NCI-H1694 (cell line): ENCODE measurements at regions not wholly inside any gene's neighbourhood (a gene's known extent, or its start where the extent isn't known, plus 50 kb on each side); places are given as distances from the start of the nearest gene placed in this dataset.
"Not testable (repeated sequence)": the region's sequence is repeated elsewhere in the genome, so short reads cannot be mapped to it uniquely, and the experiment has no call there.

Experiments
- DNase-seq: peaks from one replicate; lab custom pipeline; 2025; lab: John Stamatoyannopoulos, UW

DNA sequence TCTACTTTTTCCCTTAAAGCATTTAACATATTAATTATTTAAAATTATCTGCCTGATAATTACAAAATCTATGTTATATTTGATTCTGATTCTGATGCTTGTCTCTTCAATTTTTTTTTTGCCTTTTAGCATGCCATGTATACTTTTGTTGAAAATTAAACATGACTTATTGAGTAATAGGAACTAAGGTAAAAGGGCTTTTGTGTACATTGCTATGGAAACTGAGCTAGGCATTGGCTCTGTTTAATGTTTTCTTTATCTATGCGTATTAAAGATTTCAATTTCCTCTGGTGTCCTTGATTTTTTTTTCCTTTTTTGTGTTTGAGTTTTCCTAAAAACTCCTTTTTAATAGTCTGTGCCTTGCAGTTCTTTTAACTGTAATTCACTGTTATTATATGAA lies 805.2 kb downstream of the DHX35 start:
- DNase-seq, result no peak

DNA sequence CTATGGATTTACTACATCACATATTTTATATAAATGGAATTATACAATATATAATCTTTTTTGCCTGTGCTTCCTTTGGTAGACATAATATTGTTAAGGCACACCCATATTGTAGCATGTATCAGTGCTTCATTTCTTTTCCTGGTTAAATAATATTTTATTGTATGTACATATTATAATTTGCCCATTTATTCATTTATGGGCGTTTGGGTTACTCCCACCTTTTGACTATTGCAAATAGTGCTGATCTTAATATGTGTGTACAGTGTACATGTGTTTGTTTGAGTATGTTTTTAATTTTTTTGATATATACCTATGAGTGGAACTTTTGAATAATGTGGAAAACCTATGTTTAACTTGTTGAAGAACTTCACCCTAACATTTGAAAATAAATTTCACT lies 804.2 kb downstream of the DHX35 start:
- no peak for DNase-seq

DNA sequence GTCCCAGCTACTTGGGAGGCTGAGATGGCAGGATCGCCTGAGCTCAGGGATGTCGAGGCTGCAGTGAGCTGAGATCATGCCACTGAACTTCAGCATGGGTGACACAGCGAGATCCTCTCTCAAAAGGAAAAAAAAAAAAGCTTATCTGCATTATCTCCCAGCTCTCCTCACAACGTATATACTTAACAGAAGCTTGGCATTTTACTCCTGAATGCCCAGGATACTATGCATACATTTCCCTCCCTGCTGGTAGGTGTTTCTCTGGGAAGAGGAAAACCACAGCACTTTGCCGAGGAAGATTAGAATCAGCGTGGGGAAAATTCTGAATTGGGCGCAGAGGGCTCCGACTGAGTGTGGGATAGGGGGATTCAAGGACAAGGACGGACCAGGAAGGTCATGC lies 800.6 kb downstream of the DHX35 start:
- DNase-seq, result no peak

DNA sequence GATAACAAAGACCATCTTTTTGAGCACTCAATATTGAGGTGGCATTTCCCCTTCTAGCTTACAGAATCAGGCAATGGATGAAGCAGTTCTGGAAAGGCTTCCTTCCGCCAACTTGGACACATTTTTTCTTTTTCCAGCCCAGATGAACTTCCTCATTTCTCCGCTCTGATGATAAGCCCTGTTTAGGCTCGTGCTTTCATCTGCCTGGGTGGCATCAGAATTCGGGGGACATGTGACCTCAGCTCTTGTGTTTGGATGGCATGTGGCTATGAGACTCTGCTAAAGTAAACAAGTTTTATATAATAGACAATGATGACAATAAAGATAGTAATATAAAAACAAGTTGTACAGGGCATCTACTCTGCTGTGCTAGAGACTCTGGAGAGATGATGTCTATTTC lies 796.7 kb downstream of the DHX35 start:
- DNase-seq, result no peak

DNA sequence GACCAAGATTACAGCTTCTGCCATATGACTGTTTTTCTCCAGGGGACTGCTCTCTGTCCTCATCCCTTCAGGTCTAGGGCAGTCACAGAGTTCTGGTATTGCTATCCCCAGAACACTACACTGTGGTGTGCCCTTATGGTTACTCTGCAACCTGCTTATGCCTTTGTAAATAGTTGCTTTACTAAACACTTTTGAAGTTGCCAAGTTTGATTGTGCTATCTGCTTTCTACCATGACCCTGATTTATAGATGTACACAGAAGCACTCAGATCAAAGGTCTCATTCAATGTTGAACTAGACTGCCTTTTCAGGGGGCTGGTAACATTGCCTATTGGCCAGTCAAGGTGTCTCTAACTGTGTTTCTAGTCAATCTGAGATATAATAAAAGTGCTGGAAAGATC lies 794.7 kb downstream of the DHX35 start:
- no peak for DNase-seq

DNA sequence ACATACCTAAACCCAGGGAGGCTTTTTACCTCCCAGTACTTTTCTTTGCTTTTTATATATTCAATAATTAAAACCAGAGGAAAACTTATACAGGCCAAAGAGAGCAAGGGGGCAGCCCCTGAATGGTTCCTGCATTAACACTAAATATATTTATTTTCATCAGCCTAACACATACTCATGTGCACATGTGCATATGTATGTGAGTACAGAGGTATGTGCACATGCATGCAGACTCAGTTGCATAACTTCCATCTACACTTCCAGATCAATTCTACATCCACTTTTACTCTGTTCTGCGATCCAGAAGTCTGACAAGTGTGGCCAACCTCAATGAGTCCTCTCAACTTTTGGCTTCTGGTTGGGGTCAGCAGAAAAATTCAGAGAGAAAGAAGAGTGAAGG lies 794.2 kb downstream of the DHX35 start:
- DNase-seq, result no peak

DNA sequence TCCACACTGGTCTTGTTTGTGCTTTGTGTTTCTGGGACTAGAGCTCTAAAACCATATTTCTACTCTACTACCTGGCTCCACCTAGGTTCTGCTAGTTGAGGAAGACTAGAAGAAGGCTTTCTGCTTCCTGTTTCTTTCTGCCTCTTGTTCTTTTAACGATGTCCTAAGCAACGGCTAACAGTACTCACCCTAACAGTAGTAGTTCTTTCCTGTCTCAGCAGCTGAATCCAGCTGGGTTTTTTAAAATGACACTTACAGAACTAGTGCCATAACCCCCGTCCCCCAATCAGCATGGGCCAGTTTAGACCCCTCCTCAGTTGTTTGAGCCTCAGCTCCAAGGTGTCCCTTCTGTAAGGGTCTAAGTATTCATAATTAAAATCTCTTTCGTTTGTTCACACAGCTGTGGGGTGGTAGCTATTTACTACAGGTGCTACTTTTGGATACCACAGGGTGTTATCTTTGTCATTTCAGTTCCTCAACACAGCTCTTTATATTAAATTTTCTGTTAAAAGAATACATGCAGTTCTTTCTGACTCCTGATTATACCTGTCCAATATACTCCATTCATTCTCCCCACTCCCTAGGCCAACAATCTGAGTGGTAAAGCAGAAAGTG lies 790.2 kb downstream of the DHX35 start:
- DNase-seq, result no peak

DNA sequence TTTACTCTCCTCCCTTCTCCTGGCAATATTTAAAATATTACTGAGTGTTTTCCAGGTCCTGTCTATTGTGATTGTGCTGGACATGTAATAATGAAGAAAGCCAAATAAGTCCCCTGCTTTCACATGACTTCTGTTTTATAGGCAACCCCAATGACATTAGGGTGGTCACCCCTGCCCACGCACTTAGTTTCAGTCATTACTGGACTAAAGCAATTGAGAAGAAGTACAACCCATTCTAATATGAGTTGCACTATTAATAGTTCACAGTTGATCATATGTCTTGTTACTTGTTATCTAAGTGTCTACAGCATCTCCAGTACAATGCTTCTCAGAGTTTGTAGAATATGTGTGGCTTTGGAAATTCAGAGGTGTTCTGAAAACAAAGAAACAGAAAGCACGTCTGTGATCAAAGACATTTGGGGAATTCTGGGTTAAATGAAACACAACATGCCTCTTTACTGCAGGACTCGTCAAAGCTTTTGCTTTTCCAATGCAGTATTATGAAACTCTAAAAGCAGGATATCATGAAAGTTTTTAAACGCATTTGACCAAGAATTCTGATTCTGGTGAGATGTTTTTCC lies 789.5 kb downstream of the DHX35 start:
- DNase-seq, result no peak

DNA sequence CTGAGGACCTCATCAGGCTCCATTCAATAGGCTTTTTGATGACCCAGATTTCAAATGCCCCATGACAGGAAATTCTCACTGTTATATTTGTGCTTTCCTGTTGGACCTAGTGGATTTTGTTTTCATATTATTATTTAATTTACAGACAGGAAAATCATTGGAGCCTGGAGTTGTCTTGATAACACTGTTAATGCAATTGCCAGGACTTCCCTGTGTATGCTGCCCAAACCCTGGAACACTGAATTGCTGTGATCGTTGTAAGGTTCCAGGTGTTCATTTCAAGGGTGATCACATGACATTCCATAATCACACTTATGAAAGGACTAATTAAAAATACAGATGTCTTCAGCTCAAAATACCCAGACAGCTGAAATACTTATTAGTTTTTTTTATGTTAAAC lies 783.2 kb downstream of the DHX35 start:
- DNase-seq, result no peak

DNA sequence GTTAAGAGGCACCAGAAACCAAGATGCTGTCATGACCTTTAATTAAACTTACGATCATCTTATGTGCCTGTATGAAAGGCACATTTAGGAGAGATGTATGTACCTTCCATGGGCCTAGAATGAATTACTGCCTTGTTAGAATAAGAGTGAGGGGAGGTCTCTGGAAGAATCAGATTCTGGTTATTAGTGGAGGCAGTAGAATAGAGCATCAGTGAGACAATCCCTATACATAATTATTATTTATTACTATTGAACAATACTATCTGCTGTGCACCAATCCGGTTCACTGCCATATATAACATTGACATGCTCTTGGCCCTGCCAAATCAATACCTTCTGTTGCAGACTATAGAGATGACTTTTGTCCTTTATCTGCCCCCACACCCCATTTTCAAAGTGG lies 776.5 kb downstream of the DHX35 start:
- DNase-seq, result no peak

DNA sequence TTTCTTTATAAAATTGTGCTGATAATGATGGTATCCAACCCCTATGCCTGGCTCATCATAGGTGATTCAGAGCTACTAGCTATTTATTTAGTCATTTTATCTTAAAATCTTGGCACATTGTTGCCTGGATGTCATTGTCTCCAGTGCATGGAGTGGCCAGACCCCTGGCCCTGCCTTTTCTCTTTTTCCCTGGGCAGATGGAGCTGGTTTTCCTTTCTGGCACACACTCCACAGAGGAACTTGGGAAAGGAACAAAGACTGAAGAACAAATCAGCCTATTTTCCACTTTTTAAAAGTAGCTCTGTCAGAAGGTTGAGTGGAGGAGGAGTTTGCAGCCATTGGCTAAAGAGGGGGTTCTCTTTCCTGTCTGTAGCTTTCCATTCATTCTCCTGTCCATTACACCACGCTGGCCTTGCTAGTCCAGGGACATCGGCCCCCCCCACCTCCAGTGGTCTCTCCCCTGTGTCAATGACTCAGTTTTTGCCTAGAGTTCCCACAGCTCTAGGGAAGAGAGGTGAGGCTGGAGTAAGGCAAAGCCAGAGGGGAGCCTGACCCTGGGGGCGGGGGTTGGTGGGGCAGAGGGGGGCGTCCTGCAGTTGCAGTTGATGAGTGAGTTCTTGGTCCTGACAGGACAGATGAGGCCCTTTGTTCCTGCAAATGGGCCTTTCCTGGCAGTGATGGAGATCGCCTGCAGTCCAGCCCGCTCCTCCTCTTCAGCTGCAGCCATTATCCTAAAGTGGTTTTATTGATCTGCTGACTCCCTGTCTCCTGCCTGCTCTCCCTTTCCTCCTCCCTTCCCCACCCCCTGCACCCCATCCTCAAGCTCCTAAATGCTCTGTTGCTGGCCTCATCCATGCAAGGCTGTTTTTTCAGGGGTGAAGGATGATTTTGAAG lies 774.5 kb downstream of the DHX35 start:
- DNase-seq, result no peak

DNA sequence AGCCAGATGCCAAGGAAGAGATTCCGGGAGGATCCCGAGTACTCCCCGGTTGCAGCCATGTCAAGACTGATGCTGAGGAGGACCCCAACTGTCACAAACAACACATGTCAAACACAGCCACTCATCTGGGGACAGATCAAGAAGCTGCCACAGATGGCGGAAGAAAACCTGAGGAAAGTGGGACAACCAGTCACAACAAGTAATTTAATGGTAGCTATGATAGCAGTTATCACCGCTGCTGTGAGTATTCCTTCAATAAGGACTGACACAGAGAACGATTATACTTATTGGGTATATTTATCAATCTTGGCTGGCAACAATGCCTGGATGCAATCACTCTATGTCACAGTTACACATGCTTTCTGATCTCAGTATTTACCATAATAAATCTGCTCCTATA lies 763.4 kb downstream of the DHX35 start:
- not testable (repeated sequence) for DNase-seq

DNA sequence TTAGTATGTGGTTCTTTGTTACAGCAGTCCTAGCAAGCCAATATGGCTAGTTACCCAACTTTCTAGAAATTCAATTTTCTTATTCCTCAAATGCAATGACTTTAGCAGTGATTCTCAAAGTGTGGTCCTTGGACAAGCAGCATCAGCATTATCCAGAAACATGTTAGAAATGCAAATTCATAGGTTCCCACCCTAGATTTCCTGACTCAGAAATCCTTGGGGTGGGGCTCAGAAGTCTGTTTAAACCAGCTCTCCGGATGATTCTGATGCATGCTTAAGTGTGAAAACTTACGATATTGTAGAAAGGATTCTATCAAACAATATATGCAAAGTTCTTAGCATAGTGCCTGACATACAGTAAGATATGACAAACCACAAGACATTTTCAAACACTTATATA lies 757.1 kb downstream of the DHX35 start:
- DNase-seq, result no peak

DNA sequence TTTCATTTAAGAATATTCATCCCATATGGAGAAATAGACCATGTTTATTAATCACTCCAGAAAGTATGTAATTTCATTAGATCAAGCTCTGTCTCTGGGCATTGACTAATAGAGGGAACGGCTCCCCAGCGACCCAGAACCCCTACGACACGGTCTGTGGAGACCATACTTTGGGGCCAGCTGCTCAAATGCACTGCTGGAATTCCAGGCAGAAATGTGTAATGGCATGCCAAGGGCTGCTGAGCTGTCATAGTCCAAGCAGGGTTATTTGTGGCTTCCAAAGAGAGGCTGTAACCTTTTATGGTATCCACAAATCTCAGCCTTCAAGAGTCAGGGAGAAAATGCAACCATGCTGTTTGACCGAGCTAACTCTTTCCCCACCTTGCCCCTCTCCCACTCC lies 755.8 kb downstream of the DHX35 start:
- no peak for DNase-seq

DNA sequence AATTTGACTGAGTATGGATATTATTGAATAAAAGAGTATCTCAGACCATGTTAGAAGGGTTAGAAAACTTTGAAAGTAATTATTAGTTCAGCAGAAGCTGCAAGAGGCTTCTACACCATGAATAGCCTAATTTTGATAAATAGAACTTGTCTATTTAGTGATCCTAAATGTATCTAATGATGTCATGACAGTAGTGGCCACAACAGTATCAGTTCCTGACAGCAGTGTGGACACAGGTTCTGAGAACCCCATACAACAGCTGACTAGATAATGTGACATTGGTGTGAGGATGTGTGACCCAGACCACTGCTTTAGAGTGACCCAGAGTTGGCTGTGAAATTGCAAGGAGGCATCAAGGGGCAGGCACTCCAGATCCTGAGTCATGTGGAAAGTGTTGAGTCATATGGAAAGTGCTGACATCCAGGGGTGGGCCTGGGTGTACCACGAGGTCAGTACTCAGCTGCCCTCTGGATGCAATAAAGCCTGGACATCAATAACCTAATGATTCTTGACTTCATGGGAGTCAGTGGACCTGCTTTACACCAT lies 754.7 kb downstream of the DHX35 start:
- no peak for DNase-seq

DNA sequence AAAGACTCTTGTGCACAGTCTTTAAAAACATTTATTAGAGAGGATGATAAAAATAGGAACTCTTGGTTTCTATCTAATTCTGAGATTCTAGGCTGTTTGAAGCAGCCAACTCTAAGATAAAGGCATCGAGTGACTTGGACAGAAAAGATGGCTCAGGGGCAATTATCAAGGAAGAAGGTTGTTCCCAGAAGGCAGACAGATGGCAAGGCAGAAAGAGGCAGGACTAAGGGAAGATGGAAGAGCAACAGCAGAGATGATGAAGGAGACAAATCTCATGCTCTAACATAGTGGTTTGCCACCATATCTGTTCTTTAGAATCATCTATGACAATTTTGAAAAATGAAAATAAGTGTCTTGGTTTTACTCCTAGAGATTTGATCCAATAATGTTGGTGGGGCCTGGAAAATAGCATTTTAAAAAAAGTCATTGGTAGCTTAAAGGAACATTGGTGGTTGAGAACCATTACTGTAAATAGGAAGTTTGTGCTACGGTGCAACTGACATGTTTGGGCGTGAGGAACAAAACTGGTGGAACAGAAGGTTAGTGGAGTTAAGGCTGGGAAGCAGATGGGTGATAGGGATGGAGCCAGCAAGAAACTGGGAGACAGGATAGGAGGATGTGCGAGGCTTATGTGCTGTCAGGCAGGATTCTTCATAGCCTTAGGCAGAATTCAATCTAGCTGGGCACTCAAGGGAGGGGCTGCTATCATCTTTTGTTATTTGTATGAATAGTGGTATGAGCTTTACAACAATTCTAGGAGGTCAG lies 751.1 kb downstream of the DHX35 start:
- DNase-seq, result peak; percentile 21

DNA sequence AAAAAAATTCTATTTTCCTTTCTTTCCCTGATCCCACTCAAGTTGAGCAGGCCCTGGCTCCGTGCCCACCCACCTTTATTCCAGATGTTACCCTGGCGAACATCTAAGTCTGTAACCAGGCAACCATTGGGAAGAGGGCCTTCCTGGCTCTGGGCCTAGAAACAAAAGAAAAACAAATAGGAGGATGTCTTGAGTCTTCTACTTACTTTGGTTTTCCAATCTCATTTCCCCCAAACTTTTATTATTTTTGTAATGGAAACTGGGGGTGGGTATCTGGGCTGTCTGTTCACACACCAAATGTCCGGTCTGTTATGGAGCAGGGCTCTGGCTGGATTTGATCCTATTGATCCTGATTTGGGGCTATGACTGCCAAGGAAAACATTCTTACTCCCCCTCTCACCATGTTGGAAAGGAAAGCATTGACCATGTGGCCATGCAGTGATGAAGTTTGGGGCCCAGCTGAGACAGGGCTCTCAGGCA lies 744.1 kb downstream of the DHX35 start:
- no peak for DNase-seq

DNA sequence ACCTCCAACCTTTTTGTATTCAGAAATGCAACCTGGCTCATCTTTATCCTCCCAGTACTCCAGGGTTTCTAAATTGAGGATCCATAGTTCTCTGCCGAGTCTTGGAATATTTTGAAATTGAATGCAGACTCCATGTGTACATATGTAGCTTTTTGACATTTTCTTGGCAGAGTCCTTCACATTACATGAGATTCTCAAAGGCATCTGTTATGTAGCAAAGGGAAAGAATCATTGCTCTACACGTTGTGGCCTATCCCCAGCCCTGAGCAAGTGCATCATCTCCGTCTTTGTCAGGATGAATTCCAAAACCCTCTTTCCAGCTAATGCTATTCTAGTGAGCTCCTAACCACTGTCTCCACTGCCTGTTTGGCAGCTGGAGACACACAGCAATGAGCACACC lies 742.9 kb downstream of the DHX35 start:
- no peak for DNase-seq

DNA sequence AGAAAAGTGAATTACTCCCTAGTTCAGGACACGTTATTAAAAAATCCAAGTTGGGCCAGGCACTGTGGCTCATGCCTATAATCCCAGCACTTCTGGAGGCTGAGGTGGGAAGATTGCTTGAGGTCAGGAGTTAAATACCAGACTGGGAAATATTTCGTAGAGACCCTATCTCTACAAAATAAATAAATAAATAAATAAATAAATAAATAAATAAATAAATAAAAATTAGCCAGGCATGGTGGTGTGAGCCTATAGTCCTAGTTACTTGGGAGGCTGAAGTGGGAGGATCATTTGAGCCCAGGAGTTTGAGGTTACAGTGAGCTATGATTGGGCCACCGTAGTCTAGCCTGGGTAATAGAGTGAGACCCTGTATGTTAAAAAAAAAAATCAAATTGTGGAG lies 741.2 kb downstream of the DHX35 start:
- DNase-seq, result not testable (repeated sequence)

DNA sequence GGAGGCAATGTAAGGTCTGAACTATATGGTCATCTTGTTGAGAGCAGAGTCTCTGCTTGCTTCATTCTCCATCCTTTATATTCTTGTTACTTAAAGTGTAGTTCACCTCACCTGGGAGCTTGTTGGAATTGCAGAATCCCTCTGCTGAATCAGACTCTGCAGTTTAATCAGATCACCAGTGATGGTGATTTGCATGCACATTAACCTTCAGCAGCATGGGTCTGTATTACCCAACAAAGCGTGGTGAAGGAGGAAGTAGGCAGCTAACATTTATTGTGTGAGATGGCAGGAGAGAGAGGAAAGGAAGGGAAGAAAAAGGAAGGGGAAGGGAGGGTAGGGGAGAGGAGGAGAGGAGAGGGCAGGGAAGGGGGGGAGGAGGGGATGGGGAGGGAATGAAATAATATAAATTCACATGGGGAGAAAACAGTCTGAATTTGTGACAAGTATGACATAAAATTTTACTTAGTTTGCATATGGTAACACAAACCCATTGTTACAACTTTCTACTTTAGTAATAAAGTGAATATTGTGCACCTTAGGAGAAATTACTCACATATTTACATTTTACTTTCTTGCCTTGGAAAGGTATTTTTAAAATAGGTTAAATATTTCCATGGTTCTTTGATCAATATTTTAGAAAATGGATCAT lies 740.7 kb downstream of the DHX35 start:
- DNase-seq, result no peak

DNA sequence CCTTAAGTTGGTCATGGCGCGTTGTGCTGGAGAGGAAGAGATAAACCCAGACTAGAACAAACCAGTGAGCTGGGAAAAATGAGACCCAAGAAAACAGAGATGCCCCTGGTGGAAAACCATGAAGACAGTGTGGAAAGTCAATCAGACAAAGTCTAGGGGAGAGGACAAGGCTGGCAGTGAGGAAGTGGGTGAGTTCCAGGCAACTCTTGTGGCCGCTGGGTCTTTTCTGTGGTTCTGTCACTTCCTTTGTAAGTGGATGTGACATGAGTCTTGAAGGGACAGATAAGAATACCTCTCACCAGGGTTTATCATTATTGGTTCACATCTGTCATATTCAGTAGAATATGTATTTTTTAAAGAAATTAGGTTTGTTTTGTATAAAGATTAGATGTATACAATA lies 738.4 kb downstream of the DHX35 start:
- DNase-seq, result no peak
